ENCODE measurements at regions not wholly inside any gene's neighbourhood (a gene's known extent, or its start where the extent isn't known, plus 50 kb on each side); places are given as distances from the start of the nearest gene placed in this dataset.

GRCh38 chr7:120190109-120190508 lies 82.9 kb upstream of the KCND2 start:
- H3K4me2 ChIP-seq, result 0 out of 2 replicates have a peak overlapping the region, but pooled peaks have one; percentile 12
- 0 out of 2 replicates have a peak, but pooled peaks cover under 1% of the 10 kb centered on the region for H3K9me2 ChIP-seq (ENCODE audit: insufficient read depth)
- H3K4me1 ChIP-seq (ENCODE audit: insufficient read depth), result peaks cover 12% of the 10 kb centered on the region; the same call in 1 of the 2 replicates
- H3F3A ChIP-seq (replicated peaks; ENCODE audit: low read depth), result no peaks in the 10 kb centered on the region
- peak; percentile 88 for ATAC-seq
- no peaks in the 10 kb centered on the region for H3K27me3 ChIP-seq (ENCODE audit: insufficient read depth)
- Mint-ChIP-seq H3K27ac (no peak overlapping the region), H3K36me3 (ENCODE audit: low read depth) (no peaks in the 10 kb centered on the region), H3K4me3 (no peak overlapping the region), H3K9me3 (no peaks in the 10 kb centered on the region), H3K27me3 (ENCODE audit: insufficient read depth, low read depth, poor library complexity) (no peaks in the 10 kb centered on the region), H3K4me1 (peaks cover 22% of the 10 kb centered on the region)
- no peaks in the 10 kb centered on the region for H3K36me3 ChIP-seq (ENCODE audit: insufficient read depth)
- no peak overlapping the region for H2AFZ ChIP-seq
- peak; percentile 44 for DNase-seq (ENCODE audit: low spot score)
- no peak overlapping the region for H3K4me3 ChIP-seq
- H4K20me1 ChIP-seq (replicated peaks; ENCODE audit: insufficient read depth), result no peaks in the 10 kb centered on the region
- peak; percentile 23; the same call in 1 of the 2 replicates for TF ChIP-seq ZNF462 (CRISPR knock-in tag; IDR thresholded peaks at IDR 0.05)
- TF ChIP-seq ZNF331 (CRISPR knock-in tag; IDR thresholded peaks at IDR 0.05; ENCODE audit: low read depth), result no peak
- no peaks in the 10 kb centered on the region for H3K79me2 ChIP-seq (replicated peaks; ENCODE audit: insufficient read depth)
- peak overlapping the region; percentile 58 for H3K27ac ChIP-seq (ENCODE audit: low read depth)

GRCh38 chr7:120190566-120190965 lies 82.4 kb upstream of the KCND2 start:
- Mint-ChIP-seq H3K4me1 (peaks cover 22% of the 10 kb centered on the region), H3K27me3 (ENCODE audit: insufficient read depth, low read depth, poor library complexity) (no peaks in the 10 kb centered on the region), H3K9me3 (no peaks in the 10 kb centered on the region), H3K4me3 (no peak overlapping the region), H3K36me3 (ENCODE audit: low read depth) (no peaks in the 10 kb centered on the region), H3K27ac (peak overlapping the region; percentile 91)
- no peaks in the 10 kb centered on the region for H4K20me1 ChIP-seq (replicated peaks; ENCODE audit: insufficient read depth)
- peaks cover 12% of the 10 kb centered on the region; the same call in 1 of the 2 replicates for H3K4me1 ChIP-seq (ENCODE audit: insufficient read depth)
- H3K36me3 ChIP-seq (ENCODE audit: insufficient read depth), result no peaks in the 10 kb centered on the region
- no peaks in the 10 kb centered on the region for H3K27me3 ChIP-seq (ENCODE audit: insufficient read depth)
- ATAC-seq (peak; percentile 98), DNase-seq (ENCODE audit: low spot score) (peak; percentile 47)
- peak overlapping the region; percentile 58 for H3K27ac ChIP-seq (ENCODE audit: low read depth)
- no peak overlapping the region for H3K4me2 ChIP-seq
- TF ChIP-seq ZNF462 (CRISPR knock-in tag; IDR thresholded peaks at IDR 0.05) (peak; percentile 83), ZNF114 (CRISPR knock-in tag; IDR thresholded peaks at IDR 0.05) (no peak)
- H3K79me2 ChIP-seq (replicated peaks; ENCODE audit: insufficient read depth), result no peaks in the 10 kb centered on the region
- no peak overlapping the region for H3K4me3 ChIP-seq
- H3K9me2 ChIP-seq (ENCODE audit: insufficient read depth), result peaks cover 5% of the 10 kb centered on the region; the same call in 1 of the 2 replicates
- no peaks in the 10 kb centered on the region for H3F3A ChIP-seq (replicated peaks; ENCODE audit: low read depth)
- H2AFZ ChIP-seq, result peak overlapping the region; percentile 49

All from GM23338 (cell line).